PFSK-1 (cell line): ENCODE measurements at regions not wholly inside any gene's neighbourhood (a gene's known extent, or its start where the extent isn't known, plus 50 kb on each side); places are given as distances from the start of the nearest gene placed in this dataset.

ENCODE experiments used
- FOXP2 ChIP-seq: optimal IDR thresholded peaks from 2 replicates; pipeline ENCODE3; 2011; ENCODE audit warnings: borderline replicate concordance, control low read depth, inconsistent platforms; ENCODE audit not compliant: insufficient read depth; ENCODE audit errors: extremely low read length, extremely low read depth
- POLR2AphosphoS5 ChIP-seq: IDR thresholded peaks from 2 replicates; pipeline ENCODE4 v1.6.1; 2012; ENCODE audit warnings: low read depth, mild to moderate bottlenecking, control low read depth, low read length, moderate library complexity
- SIN3A ChIP-seq: IDR thresholded peaks from 2 replicates; pipeline ENCODE4 v1.6.1; 2012; ENCODE audit warnings: mild to moderate bottlenecking, low read length, moderate library complexity, borderline replicate concordance; ENCODE audit not compliant: insufficient read depth
- TAF1 ChIP-seq: IDR thresholded peaks from 2 replicates; pipeline ENCODE4 v1.6.1; 2012; ENCODE audit warnings: low read length, control low read depth, borderline replicate concordance; ENCODE audit not compliant: insufficient read depth
- TF ChIP-seq, protein P1 (sequence below), 2 experiments: IDR thresholded peaks; 2 replicates each; pipeline versions ENCODE4 v1.6.1 to v1.8.0; 2011 to 2012; ENCODE audit warnings: low read depth in 2 of 2, low read length in 2 of 2, control low read depth in 1 of 2, inconsistent platforms in 1 of 2, mild to moderate bottlenecking in 1 of 2, moderate library complexity in 1 of 2; ENCODE audit not compliant: insufficient read depth in 1 of 2

DNA sequence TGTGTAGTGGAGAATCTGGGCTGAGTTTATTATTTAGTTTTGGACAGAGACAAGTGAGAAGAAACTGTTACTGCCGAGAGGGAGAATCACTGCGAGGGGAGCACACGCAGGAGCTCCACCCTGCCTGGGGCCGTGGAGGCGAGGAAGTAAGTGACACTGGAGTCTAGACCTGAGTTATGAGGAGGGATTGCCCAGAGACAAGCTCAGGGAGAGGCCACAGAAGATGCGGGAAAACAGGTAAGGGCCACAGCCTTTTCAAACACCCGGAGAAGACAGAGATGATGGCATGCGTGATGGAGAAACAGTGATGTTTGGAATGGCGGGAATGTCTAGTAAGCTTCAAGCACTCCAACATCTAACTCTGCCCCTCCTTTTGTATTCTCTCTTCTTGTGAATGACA is 84.1 kb downstream of the TNFSF11 start:
- TF ChIP-seq, protein P1, sequence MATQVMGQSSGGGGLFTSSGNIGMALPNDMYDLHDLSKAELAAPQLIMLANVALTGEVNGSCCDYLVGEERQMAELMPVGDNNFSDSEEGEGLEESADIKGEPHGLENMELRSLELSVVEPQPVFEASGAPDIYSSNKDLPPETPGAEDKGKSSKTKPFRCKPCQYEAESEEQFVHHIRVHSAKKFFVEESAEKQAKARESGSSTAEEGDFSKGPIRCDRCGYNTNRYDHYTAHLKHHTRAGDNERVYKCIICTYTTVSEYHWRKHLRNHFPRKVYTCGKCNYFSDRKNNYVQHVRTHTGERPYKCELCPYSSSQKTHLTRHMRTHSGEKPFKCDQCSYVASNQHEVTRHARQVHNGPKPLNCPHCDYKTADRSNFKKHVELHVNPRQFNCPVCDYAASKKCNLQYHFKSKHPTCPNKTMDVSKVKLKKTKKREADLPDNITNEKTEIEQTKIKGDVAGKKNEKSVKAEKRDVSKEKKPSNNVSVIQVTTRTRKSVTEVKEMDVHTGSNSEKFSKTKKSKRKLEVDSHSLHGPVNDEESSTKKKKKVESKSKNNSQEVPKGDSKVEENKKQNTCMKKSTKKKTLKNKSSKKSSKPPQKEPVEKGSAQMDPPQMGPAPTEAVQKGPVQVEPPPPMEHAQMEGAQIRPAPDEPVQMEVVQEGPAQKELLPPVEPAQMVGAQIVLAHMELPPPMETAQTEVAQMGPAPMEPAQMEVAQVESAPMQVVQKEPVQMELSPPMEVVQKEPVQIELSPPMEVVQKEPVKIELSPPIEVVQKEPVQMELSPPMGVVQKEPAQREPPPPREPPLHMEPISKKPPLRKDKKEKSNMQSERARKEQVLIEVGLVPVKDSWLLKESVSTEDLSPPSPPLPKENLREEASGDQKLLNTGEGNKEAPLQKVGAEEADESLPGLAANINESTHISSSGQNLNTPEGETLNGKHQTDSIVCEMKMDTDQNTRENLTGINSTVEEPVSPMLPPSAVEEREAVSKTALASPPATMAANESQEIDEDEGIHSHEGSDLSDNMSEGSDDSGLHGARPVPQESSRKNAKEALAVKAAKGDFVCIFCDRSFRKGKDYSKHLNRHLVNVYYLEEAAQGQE (IDR thresholded peaks at IDR 0.05; ENCODE audit: insufficient read depth in 1 of 2, low read depth in 2 of 2, low read length in 2 of 2), result no peak
- TF ChIP-seq SIN3A (no peak), FOXP2 (no peak), POLR2AphosphoS5 (no peak), TAF1 (no peak)

DNA sequence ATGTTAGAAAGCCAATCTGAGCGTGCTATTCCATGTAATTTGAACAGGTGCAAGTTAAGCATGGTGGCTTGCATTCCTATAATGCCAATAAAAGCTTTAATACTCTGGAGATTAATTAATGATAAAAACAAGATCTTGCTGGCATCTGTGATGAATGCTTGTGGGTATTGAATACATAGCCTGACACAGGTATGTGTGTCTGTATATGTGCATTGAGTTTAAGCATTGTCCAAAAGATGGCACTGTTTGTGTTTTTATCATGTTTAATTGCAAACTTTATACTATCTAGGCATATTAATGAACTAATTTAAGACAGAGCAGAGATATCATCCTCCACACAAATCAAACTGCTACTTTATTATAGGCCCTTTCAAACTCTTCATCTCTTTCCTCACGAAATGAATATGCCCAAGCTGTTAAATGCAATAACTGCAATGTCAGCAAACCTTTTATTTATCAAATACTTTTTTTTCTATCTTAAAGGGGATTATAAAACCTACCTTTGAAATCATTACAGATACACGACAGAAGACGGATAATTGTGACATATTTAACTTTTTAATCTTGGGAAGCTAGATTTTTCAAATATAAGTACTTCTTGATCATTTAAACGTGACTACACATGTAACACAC is 86.5 kb downstream of the TNFSF11 start:
- TF ChIP-seq SIN3A, result no peak
- TF ChIP-seq, protein P1 (IDR thresholded peaks at IDR 0.05; ENCODE audit: insufficient read depth in 1 of 2, low read depth in 2 of 2, low read length in 2 of 2), result no peak
- TF ChIP-seq FOXP2, result no peak
- no peak for TF ChIP-seq POLR2AphosphoS5
- TF ChIP-seq TAF1, result no peak

DNA sequence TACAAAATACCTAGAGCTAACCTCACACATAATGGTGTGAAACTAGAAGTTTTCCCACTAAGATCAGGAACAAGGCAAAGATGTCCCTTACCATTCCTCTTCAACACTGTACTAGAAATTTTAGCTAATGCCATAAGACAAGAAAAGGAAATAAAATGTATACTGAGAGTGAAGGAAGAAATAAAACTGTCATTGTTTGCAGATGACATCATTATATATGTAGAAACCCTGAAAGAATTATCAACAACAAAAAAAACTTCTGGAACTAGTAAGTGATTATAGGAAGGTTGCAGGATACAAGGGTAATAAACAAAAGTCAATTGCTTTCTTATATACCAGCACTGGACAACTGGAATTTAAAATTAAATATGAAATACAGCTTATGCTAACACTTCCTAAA is 93.7 kb downstream of the TNFSF11 start:
- TF ChIP-seq, protein P1 (IDR thresholded peaks at IDR 0.05; ENCODE audit: insufficient read depth in 1 of 2, low read depth in 2 of 2, low read length in 2 of 2), result no peak
- TF ChIP-seq POLR2AphosphoS5 (no peak), SIN3A (no peak), TAF1 (no peak), FOXP2 (no peak)

DNA sequence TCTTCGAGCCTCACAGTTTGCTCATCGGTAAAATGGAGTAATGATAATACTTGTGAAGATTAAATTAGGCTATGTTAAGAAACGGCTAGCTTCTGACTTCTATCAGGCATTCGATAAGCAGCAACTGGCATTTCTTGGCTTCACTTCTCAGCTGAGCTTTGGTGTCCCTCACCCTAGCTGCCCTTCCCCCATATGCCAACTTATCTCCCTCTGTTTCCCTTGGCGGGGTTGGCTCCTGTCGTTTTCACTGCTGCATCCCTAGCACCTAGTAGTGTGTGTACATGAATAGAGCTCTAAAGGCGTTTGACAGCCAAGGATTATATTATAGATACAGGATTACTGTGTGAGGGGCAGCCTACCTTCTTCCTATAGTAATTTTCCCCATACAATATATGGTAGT is 97.5 kb downstream of the TNFSF11 start:
- no peak for TF ChIP-seq POLR2AphosphoS5
- no peak for TF ChIP-seq FOXP2
- TF ChIP-seq, protein P1 (IDR thresholded peaks at IDR 0.05; ENCODE audit: insufficient read depth in 1 of 2, low read depth in 2 of 2, low read length in 2 of 2), result no peak
- no peak for TF ChIP-seq TAF1
- no peak for TF ChIP-seq SIN3A

DNA sequence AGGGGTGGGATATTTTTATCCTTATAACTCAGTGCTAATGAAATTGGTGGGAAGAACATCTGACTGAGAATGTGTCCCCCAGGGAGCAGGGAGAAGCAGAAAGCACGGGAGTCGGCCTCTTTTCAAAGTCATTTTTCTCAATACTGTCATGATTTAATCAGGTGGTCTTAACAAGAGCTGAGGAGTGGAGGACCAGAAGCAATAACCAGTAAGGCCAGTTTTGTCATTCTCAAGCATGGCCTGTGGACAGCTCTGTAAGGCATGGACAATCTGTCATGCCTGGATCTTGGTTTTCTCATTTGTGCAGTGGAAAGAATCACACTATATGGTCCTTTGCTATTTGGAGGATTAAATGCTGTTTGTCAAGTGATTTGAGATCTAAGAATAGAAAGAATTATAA is 99.7 kb downstream of the TNFSF11 start:
- no peak for TF ChIP-seq FOXP2
- no peak for TF ChIP-seq POLR2AphosphoS5
- TF ChIP-seq SIN3A, result no peak
- no peak for TF ChIP-seq TAF1
- TF ChIP-seq, protein P1 (IDR thresholded peaks at IDR 0.05; ENCODE audit: insufficient read depth in 1 of 2, low read depth in 2 of 2, low read length in 2 of 2), result no peak
